ENCODE measurements at regions not wholly inside any gene's neighbourhood (a gene's known extent, or its start where the extent isn't known, plus 50 kb on each side); places are given as distances from the start of the nearest gene placed in this dataset.

DNA sequence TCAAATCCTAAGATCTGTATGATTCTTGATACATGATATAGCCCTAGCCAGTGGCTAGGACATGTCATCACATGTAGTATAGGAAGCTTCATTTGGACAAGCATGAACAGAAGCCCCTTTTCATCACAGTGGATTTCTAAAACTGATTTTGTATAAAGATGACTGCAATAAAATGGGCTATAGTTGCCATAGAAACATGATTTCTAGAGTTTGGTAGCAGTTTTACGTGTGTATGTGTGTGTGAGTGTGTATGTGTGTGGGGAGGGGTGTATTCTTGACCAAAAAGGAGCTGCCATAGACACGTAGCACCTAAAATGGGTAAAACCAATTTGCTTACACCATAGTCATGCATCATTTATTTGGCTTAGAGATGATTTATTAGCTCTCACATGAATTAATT is 200.5 kb upstream of the CNR1 start:
- TF ChIP-seq NRL (CRISPR knock-in tag; IDR thresholded peaks at IDR 0.05; ENCODE audit: borderline replicate concordance), result no peak
- TF ChIP-seq POLR2AphosphoS5 (IDR thresholded peaks at IDR 0.05; ENCODE audit: low read depth, low read length), result no peak
- TF ChIP-seq ZNF207 (IDR thresholded peaks at IDR 0.05; ENCODE audit: borderline replicate concordance), result no peak
- TF ChIP-seq, protein P1, sequence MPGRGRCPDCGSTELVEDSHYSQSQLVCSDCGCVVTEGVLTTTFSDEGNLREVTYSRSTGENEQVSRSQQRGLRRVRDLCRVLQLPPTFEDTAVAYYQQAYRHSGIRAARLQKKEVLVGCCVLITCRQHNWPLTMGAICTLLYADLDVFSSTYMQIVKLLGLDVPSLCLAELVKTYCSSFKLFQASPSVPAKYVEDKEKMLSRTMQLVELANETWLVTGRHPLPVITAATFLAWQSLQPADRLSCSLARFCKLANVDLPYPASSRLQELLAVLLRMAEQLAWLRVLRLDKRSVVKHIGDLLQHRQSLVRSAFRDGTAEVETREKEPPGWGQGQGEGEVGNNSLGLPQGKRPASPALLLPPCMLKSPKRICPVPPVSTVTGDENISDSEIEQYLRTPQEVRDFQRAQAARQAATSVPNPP (CRISPR knock-in tag; IDR thresholded peaks at IDR 0.05), result no peak
- no peak for TF ChIP-seq TAF15 (IDR thresholded peaks at IDR 0.05; ENCODE audit: low read depth, low read length, poor library complexity, severe bottlenecking)
- no peak for TF ChIP-seq KDM5B (CRISPR knock-in tag; IDR thresholded peaks at IDR 0.05; ENCODE audit: borderline replicate concordance)
- TF ChIP-seq SMC3 (IDR thresholded peaks at IDR 0.05; ENCODE audit: low read length), result no peak
- no peak for TF ChIP-seq MTA1 (CRISPR knock-in tag; IDR thresholded peaks at IDR 0.05; ENCODE audit: borderline replicate concordance)
- TF ChIP-seq HOXD1 (CRISPR knock-in tag; IDR thresholded peaks at IDR 0.05), result no peak
